HepG2 (cell line): ENCODE measurements at regions not wholly inside any gene's neighbourhood (a gene's known extent, or its start where the extent isn't known, plus 50 kb on each side); places are given as distances from the start of the nearest gene placed in this dataset.

Source experiments
- ATAC-seq: fragments of 200-7000 bp; cut with Tn5 transposase; 3 replicates; pipeline ENCODE4 v1.9.1; 2020; ENCODE audit warnings: mild to moderate bottlenecking, moderate library complexity
- BruUV-seq: library from RNA; stranded (reverse); fragments of 400-500 nt; replicated peaks from 2 replicates; lab custom pipeline; 2021; lab: Mats Ljungman, UMichigan
- CTCF ChIA-PET: fragments of 300-600 bp; formaldehyde crosslinking; extraction: SDS; loops from one replicate; lab custom pipeline; 2021; ENCODE audit warnings: low total read pairs, inconsistent platforms, low intra/inter-chr PET ratio; lab: Yijun Ruan, JAX
- POLR2A ChIA-PET: fragments of 350-600 bp; sonication (Branson Sonifier 250); formaldehyde crosslinking; loops from one replicate; lab custom pipeline; 2020; ENCODE audit warnings: antibody characterized with exemption, inconsistent platforms; lab: Yijun Ruan, JAX
- DNase-seq: peaks from one replicate; pipeline ENCODE4 v3.0.0-alpha.2; 2015; ENCODE audit warnings: low spot score
- FAIRE-seq: peaks from 3 replicates; lab custom pipeline; 2011; peaks lifted over from hg19 to GRCh38; lab: Jason Lieb, UNC
- H2AFZ ChIP-seq: one replicate; pipeline ENCODE4 v1.6.1; 2011; ENCODE audit warnings: low read length, inconsistent platforms
- H3K27ac ChIP-seq: fragments of 300-600 bp; 3 replicates; pipeline ENCODE4 v1.8.0; 2011; ENCODE audit warnings: mixed run types, mild to moderate bottlenecking, mixed read lengths, low read length, inconsistent platforms; ENCODE audit not compliant: insufficient read depth; ENCODE audit errors: extremely low read length
- H3K27me3 ChIP-seq, 2 experiments: fragments of 200-600 bp in 1 of 2; 2 replicates in 1 of 2; 3 replicates in 1 of 2; pipeline versions ENCODE4 v1.6.0 to v1.8.0; 2011; ENCODE audit warnings: low read length in 2 of 2, mild to moderate bottlenecking in 2 of 2, moderate library complexity in 2 of 2, inconsistent platforms in 1 of 2; ENCODE audit not compliant: insufficient read depth in 2 of 2, control insufficient read depth in 1 of 2
- H3K36me3 ChIP-seq, 2 experiments: fragments of 200-600 bp in 1 of 2; replicated peaks in 1 of 2; 2 replicates in 1 of 2; 3 replicates in 1 of 2; pipeline versions ENCODE4 v1.5.1 to v1.8.0; 2011; ENCODE audit warnings: low read length in 2 of 2, inconsistent platforms in 1 of 2; ENCODE audit not compliant: insufficient read depth in 2 of 2, control insufficient read depth in 1 of 2
- H3K4me1 ChIP-seq: 2 replicates; pipeline ENCODE4 v1.5.1; 2012; ENCODE audit warnings: low read length, inconsistent platforms; ENCODE audit not compliant: insufficient read depth
- H3K4me2 ChIP-seq: 2 replicates; pipeline ENCODE4 v1.6.0; 2011; ENCODE audit warnings: low read depth, low read length, inconsistent platforms
- H3K4me3 ChIP-seq, 3 experiments: fragments of 200-600 bp in 1 of 3; sonication (generic), shearing (Covaris generic) in 1 of 3; replicated peaks in 1 of 3; 2 replicates each; pipeline ENCODE4 v1.5.1; 2011 to 2016; ENCODE audit warnings: low read length in 3 of 3, inconsistent platforms in 2 of 3, low read depth in 2 of 3, mild to moderate bottlenecking in 2 of 3, control low read depth in 1 of 3, mixed read lengths in 1 of 3; ENCODE audit not compliant: insufficient read depth in 1 of 3
- H3K79me2 ChIP-seq: one replicate; pipeline ENCODE4 v1.6.1; 2011; ENCODE audit warnings: low read length, inconsistent platforms; ENCODE audit not compliant: insufficient read depth
- H3K9ac ChIP-seq: 2 replicates; pipeline ENCODE4 v1.6.0; 2011; ENCODE audit warnings: mild to moderate bottlenecking, low read depth, low read length, inconsistent platforms; ENCODE audit not compliant: insufficient read depth
- H3K9me3 ChIP-seq: 2 replicates; pipeline ENCODE4 v1.5.1; 2012; ENCODE audit warnings: mild to moderate bottlenecking, low read length
- H4K20me1 ChIP-seq: 2 replicates; pipeline ENCODE4 v1.6.0; 2011; ENCODE audit warnings: inconsistent platforms, mild to moderate bottlenecking, low read length, moderate library complexity; ENCODE audit not compliant: insufficient read depth
- BHLHE40 ChIP-seq: IDR thresholded peaks from 2 replicates; pipeline ENCODE4 v1.6.1; 2011; ENCODE audit warnings: low read length, improper control_type of control experiment
- BRCA1 ChIP-seq: sonication (generic); formaldehyde crosslinking; IDR thresholded peaks from 2 replicates; pipeline ENCODE4 v1.4.0; 2020; ENCODE audit warnings: missing genetic modification reagents
- FOXJ3 ChIP-seq: sonication (generic); formaldehyde crosslinking; IDR thresholded peaks from 2 replicates; pipeline ENCODE4 v1.4.0; 2020; ENCODE audit warnings: missing genetic modification reagents, mild to moderate bottlenecking, borderline replicate concordance
- MAZ ChIP-seq, 2 experiments: sonication (generic) in 1 of 2; formaldehyde crosslinking in 1 of 2; IDR thresholded peaks; 2 replicates each; pipeline versions ENCODE4 v1.5.0 to v1.6.1; 2012 to 2020; ENCODE audit warnings: low read depth in 2 of 2, mild to moderate bottlenecking in 2 of 2, borderline replicate concordance in 1 of 2, improper control_type of control experiment in 1 of 2, low read length in 1 of 2, missing genetic modification reagents in 1 of 2, moderate library complexity in 1 of 2
- NFKBIZ ChIP-seq: IDR thresholded peaks from 2 replicates; pipeline ENCODE4 v1.6.1; 2018; ENCODE audit warnings: missing genetic modification reagents, missing compliant biosample characterization
- NR2F6 ChIP-seq, 2 experiments: IDR thresholded peaks; 2 replicates each; pipeline ENCODE4 v1.6.1; 2016; ENCODE audit warnings: antibody characterized with exemption in 1 of 2, mild to moderate bottlenecking in 1 of 2
- RBM39 ChIP-seq: fragments of 200-400 bp; formaldehyde crosslinking; IDR thresholded peaks from one replicate; pipeline ENCODE4 v1.6.1; 2018; ENCODE audit warnings: antibody characterized with exemption, mild to moderate bottlenecking, low read depth, low read length; ENCODE audit not compliant: poor library complexity, severe bottlenecking
- TCF7L2 ChIP-seq: IDR thresholded peaks from 2 replicates; pipeline ENCODE4 v1.6.1; 2011; ENCODE audit warnings: mild to moderate bottlenecking, low read depth, low read length, moderate library complexity
- ZNF101 ChIP-seq: sonication (generic); formaldehyde crosslinking; IDR thresholded peaks from 2 replicates; pipeline ENCODE4 v1.4.0; 2020; ENCODE audit warnings: mild to moderate bottlenecking, low read depth, missing genetic modification reagents, borderline replicate concordance
- ZNF20 ChIP-seq: sonication (generic); formaldehyde crosslinking; IDR thresholded peaks from 2 replicates; pipeline ENCODE4 v1.4.0; 2020; ENCODE audit warnings: mild to moderate bottlenecking, moderate library complexity, missing genetic modification reagents
- ZNF276 ChIP-seq: sonication (generic); formaldehyde crosslinking; IDR thresholded peaks from 2 replicates; pipeline ENCODE4 v1.4.0; 2020; ENCODE audit warnings: mild to moderate bottlenecking, low read depth, missing genetic modification reagents
- ZNF281 ChIP-seq: sonication (generic); formaldehyde crosslinking; IDR thresholded peaks from 2 replicates; pipeline ENCODE4 v1.4.0; 2020; ENCODE audit warnings: missing genetic modification reagents, borderline replicate concordance
- ZNF430 ChIP-seq: sonication (generic); formaldehyde crosslinking; IDR thresholded peaks from 2 replicates; pipeline ENCODE4 v1.9.0; 2021; ENCODE audit warnings: mild to moderate bottlenecking, missing genetic modification reagents
- ZNF780A ChIP-seq: sonication (generic); formaldehyde crosslinking; IDR thresholded peaks from 2 replicates; pipeline ENCODE4 v1.8.0; 2022; ENCODE audit warnings: mild to moderate bottlenecking, missing genetic modification reagents, moderate library complexity
- in situ Hi-C: cut with HindIII; loops from 2 replicates; pipeline ENCODE4 v1.10.0; 2017; ENCODE audit warnings: low pct_unique_long_range_greater_than_20kb; ENCODE audit not compliant: extremely low pct_ligation_motif_present
- intact Hi-C: fragments of 100-400 bp; cut with micrococcal nuclease; formaldehyde crosslinking; loops from one replicate; pipeline ENCODE4 v1.10.0; 2022; ENCODE audit not compliant: unreplicated experiment

DNA sequence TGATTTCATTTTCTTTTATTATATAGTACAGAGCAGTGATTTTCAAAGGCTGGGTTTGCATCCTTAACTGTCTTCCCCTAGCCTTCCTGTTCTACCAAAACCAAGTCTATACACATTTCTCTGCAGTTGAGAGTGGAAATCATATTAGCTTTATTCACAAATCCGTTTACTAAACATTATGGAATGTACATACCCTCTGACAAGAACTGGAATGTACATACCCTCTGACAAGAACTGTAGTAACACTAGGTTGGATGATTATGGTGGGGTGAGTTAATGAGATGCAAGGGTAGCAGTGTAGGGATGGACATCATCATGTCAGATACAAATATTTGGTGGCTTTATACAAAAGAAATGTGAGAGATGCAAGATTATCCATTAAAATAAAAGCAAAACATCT is 154.8 kb downstream of the CYB561 start (continued):
- TF ChIP-seq ZNF780A (CRISPR knock-in tag): no peak
- no peak for TF ChIP-seq ZNF101 (CRISPR knock-in tag)
- no peak for TF ChIP-seq NR2F6 (IDR thresholded peaks at IDR 0.05)
- no peak for TF ChIP-seq NR2F6 (CRISPR knock-in tag; IDR thresholded peaks at IDR 0.05)
- no peak for TF ChIP-seq ZNF20

DNA sequence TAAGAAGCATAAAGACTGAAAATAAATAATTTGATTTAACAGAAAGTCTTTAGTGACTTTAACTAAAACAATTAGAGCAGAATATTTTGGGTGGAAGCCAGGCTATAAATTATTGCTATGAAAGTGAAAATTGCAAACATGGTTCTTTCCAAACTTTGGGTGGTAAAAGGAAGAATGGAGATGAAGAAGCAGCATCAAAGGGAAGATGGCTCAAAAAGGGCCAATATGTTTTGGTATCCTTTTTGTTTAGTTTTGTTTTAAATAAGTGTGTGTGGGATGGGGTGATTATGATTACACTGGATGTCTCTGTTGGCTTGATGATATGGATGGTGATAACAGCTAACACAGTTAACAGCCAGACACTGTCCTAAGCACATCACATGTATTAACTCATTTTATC is 153.7 kb downstream of the CYB561 start:
- ATAC-seq: no peak
- Histone ChIP-seq H4K20me1 (no peaks in the 10 kb centered on the region), H3K4me3 (no peak overlapping the region), H3K4me1 (no peaks in the 10 kb centered on the region), H3K9me3 (no peaks in the 10 kb centered on the region), H2AFZ (no peak overlapping the region), H3K36me3 (no peaks in the 10 kb centered on the region), H3K79me2 (no peaks in the 10 kb centered on the region), H3K27ac (no peak overlapping the region), H3K4me2 (no peak overlapping the region), H3K9ac (no peak overlapping the region), H3K27me3 (no peaks in the 10 kb centered on the region)
- intact Hi-C loops: no loop called here
- POLR2A ChIA-PET: no interaction called here
- in situ Hi-C loops: no loop called here
- FAIRE-seq: no peak
- CTCF ChIA-PET: no interaction called here
- no TSS peak for BruUV-seq
- no peak for DNase-seq
- TF ChIP-seq ZNF430 (no peak), TCF7L2 (no peak), FOXJ3 (no peak), MAZ (IDR thresholded peaks at IDR 0.05; ENCODE audit: borderline replicate concordance, low read depth, low read length) (no peak), MAZ (CRISPR knock-in tag; IDR thresholded peaks at IDR 0.05; ENCODE audit: low read depth) (no peak), ZNF281 (CRISPR knock-in tag) (no peak), RBM39 (no peak), BHLHE40 (no peak), ZNF276 (CRISPR knock-in tag) (no peak), NFKBIZ (CRISPR knock-in tag) (no peak), BRCA1 (CRISPR knock-in tag) (no peak)
